Astrocyte (in vitro differentiated cells and primary cell): ENCODE measurements at regions not wholly inside any gene's neighbourhood (a gene's known extent, or its start where the extent isn't known, plus 50 kb on each side); places are given as distances from the start of the nearest gene placed in this dataset.
A peak's percentile ranks its signal among the peaks of the same experiment; 100 is the strongest.

Source experiments
- DNase-seq: peaks from one replicate; pipeline ENCODE4 v3.0.0-alpha.2; 2010; ENCODE audit warnings: low read depth
- FAIRE-seq: peaks from 2 replicates; lab custom pipeline; 2011; peaks lifted over from hg19 to GRCh38; lab: Jason Lieb, UNC
- H2AFZ ChIP-seq: 2 replicates; pipeline ENCODE4 v1.6.0; 2012; ENCODE audit warnings: low read depth, low read length, inconsistent platforms
- H3K27ac ChIP-seq: 2 replicates; pipeline ENCODE4 v1.5.1; 2011; ENCODE audit warnings: low read depth, low read length, inconsistent platforms
- H3K27me3 ChIP-seq: 2 replicates; pipeline ENCODE4 v1.6.0; 2011; ENCODE audit warnings: low read length, inconsistent platforms; ENCODE audit not compliant: insufficient read depth
- H3K36me3 ChIP-seq: 2 replicates; pipeline ENCODE4 v1.5.1; 2011; ENCODE audit warnings: low read length, inconsistent platforms; ENCODE audit not compliant: insufficient read depth
- H3K4me1 ChIP-seq: 2 replicates; pipeline ENCODE4 v1.5.1; 2011; ENCODE audit warnings: low read length, inconsistent platforms; ENCODE audit not compliant: insufficient read depth
- H3K4me2 ChIP-seq: 2 replicates; pipeline ENCODE4 v1.6.0; 2012; ENCODE audit warnings: low read length, inconsistent platforms
- H3K4me3 ChIP-seq: 2 replicates; pipeline ENCODE4 v1.5.1; 2011; ENCODE audit warnings: low read depth, mild to moderate bottlenecking, low read length, inconsistent platforms; ENCODE audit not compliant: insufficient read depth
- H3K79me2 ChIP-seq: 2 replicates; pipeline ENCODE4 v1.6.0; 2012; ENCODE audit warnings: mild to moderate bottlenecking, low read length, inconsistent platforms; ENCODE audit not compliant: insufficient read depth
- H3K9ac ChIP-seq: 2 replicates; pipeline ENCODE4 v1.6.0; 2012; ENCODE audit warnings: mild to moderate bottlenecking, low read length, inconsistent platforms
- H3K9me3 ChIP-seq: 2 replicates; pipeline ENCODE4 v1.5.1; 2012; ENCODE audit warnings: low read depth, mild to moderate bottlenecking, low read length, inconsistent platforms; ENCODE audit not compliant: insufficient read depth
- H4K20me1 ChIP-seq: 2 replicates; pipeline ENCODE4 v1.6.0; 2012; ENCODE audit warnings: low read length, inconsistent platforms; ENCODE audit not compliant: insufficient read depth
- H3K27ac Mint-ChIP-seq: one replicate; pipeline ENCODE4 v1.8.0; 2021; ENCODE audit warnings: mild to moderate bottlenecking, mixed read lengths; ENCODE audit not compliant: unreplicated experiment
- H3K27me3 Mint-ChIP-seq: one replicate; pipeline ENCODE4 v1.8.0; 2021; ENCODE audit warnings: low read depth, mixed read lengths; ENCODE audit not compliant: unreplicated experiment
- H3K36me3 Mint-ChIP-seq: one replicate; pipeline ENCODE4 v1.8.0; 2021; ENCODE audit warnings: low read depth, mixed read lengths; ENCODE audit not compliant: unreplicated experiment
- H3K4me1 Mint-ChIP-seq: one replicate; pipeline ENCODE4 v1.8.0; 2021; ENCODE audit warnings: low read depth, mixed read lengths; ENCODE audit not compliant: unreplicated experiment
- H3K4me3 Mint-ChIP-seq: one replicate; pipeline ENCODE4 v1.8.0; 2021; ENCODE audit warnings: mild to moderate bottlenecking, moderate library complexity, mixed read lengths; ENCODE audit not compliant: unreplicated experiment
- H3K9me3 Mint-ChIP-seq: one replicate; pipeline ENCODE4 v1.8.0; 2021; ENCODE audit warnings: mild to moderate bottlenecking, mixed read lengths; ENCODE audit not compliant: unreplicated experiment
- CTCF ChIP-seq: IDR thresholded peaks from 2 replicates; pipeline ENCODE4 v1.5.1; 2011; ENCODE audit warnings: low read depth, mild to moderate bottlenecking, inconsistent platforms, low read length, moderate library complexity; ENCODE audit not compliant: insufficient read depth
- EZH2 ChIP-seq: IDR thresholded peaks from 2 replicates; pipeline ENCODE4 v1.6.1; 2012; ENCODE audit warnings: mild to moderate bottlenecking, low read length, inconsistent platforms; ENCODE audit not compliant: insufficient read depth

GRCh38 chr1:115507901-115508300 lies 133.9 kb upstream of the VANGL1 start:
- TF ChIP-seq EZH2 = no peak
- no peak for TF ChIP-seq CTCF
- Histone ChIP-seq H3K4me1 (no peaks in the 10 kb centered on the region), H3K9ac (no peak overlapping the region), H3K79me2 (no peaks in the 10 kb centered on the region), H3K36me3 (no peaks in the 10 kb centered on the region), H3K4me2 (no peak overlapping the region), H2AFZ (no peak overlapping the region), H4K20me1 (no peaks in the 10 kb centered on the region), H3K27ac (no peak overlapping the region), H3K9me3 (no peaks in the 10 kb centered on the region), H3K4me3 (no peak overlapping the region), H3K27me3 (no peaks in the 10 kb centered on the region)
- Mint-ChIP-seq H3K27ac (peak overlapping the region; percentile 11), H3K4me3 (no peak overlapping the region), H3K27me3 (no peaks in the 10 kb centered on the region), H3K4me1 (peaks cover 2% of the 10 kb centered on the region), H3K36me3 (no peaks in the 10 kb centered on the region), H3K9me3 (peaks cover 5% of the 10 kb centered on the region)
- DNase-seq = no peak
- no peak for FAIRE-seq

GRCh38 chr1:115506924-115507589 lies 134.7 kb upstream of the VANGL1 start:
- H3K27me3 Mint-ChIP-seq = no peaks in the 10 kb centered on the region
- Histone ChIP-seq H3K36me3 (no peaks in the 10 kb centered on the region), H3K27me3 (no peaks in the 10 kb centered on the region), H3K9me3 (no peaks in the 10 kb centered on the region), H3K4me1 (no peaks in the 10 kb centered on the region), H3K79me2 (no peaks in the 10 kb centered on the region), H3K4me3 (no peak overlapping the region), H4K20me1 (no peaks in the 10 kb centered on the region), H2AFZ (peak overlapping the region; percentile 14), H3K4me2 (no peak overlapping the region), H3K9ac (no peak overlapping the region), H3K27ac (no peak overlapping the region)
- no peaks in the 10 kb centered on the region for H3K36me3 Mint-ChIP-seq
- TF ChIP-seq CTCF = peak; percentile 66
- TF ChIP-seq EZH2 = no peak
- H3K4me3 Mint-ChIP-seq = no peak overlapping the region
- FAIRE-seq = peak; percentile 92
- peaks cover 2% of the 10 kb centered on the region for H3K4me1 Mint-ChIP-seq
- peak; percentile 53 for DNase-seq
- H3K27ac Mint-ChIP-seq = peak overlapping the region; percentile 11
- H3K9me3 Mint-ChIP-seq = peaks cover 5% of the 10 kb centered on the region

GRCh38 chr1:115506518-115506917 lies 135.3 kb upstream of the VANGL1 start:
- Mint-ChIP-seq H3K4me1 (peaks cover 3% of the 10 kb centered on the region), H3K27ac (no peak overlapping the region), H3K4me3 (no peak overlapping the region), H3K36me3 (no peaks in the 10 kb centered on the region), H3K27me3 (no peaks in the 10 kb centered on the region), H3K9me3 (peaks cover 5% of the 10 kb centered on the region)
- Histone ChIP-seq H3K27me3 (no peaks in the 10 kb centered on the region), H3K36me3 (no peaks in the 10 kb centered on the region), H3K4me3 (no peak overlapping the region), H4K20me1 (no peaks in the 10 kb centered on the region), H3K9ac (no peak overlapping the region), H2AFZ (peak overlapping the region; percentile 14), H3K4me2 (no peak overlapping the region), H3K79me2 (no peaks in the 10 kb centered on the region), H3K27ac (no peak overlapping the region), H3K4me1 (peaks cover 3% of the 10 kb centered on the region), H3K9me3 (no peaks in the 10 kb centered on the region)
- FAIRE-seq = peak; percentile 29
- TF ChIP-seq EZH2 (no peak), CTCF (no peak)
- no peak for DNase-seq
